Right lobe of liver (tissue), 6 donors: ENCODE measurements at regions not wholly inside any gene's neighbourhood (a gene's known extent, or its start where the extent isn't known, plus 50 kb on each side); places are given as distances from the start of the nearest gene placed in this dataset.

Source experiments
- ATAC-seq, 4 donors: fragments of 200-7000 bp; cut with Tn5 transposase; one replicate each; pipeline ENCODE4 v1.9.1; 2020; ENCODE audit warnings: mild to moderate bottlenecking in 4 of 4, moderate library complexity in 4 of 4
- DNase-seq, 3 donors: peaks; one replicate each; pipeline ENCODE4 v3.0.0-alpha.2; 2020
- H3K27ac ChIP-seq, 3 donors: fragments of 200-600 bp; one replicate each; pipeline ENCODE4 v1.8.0; 2022
- H3K27me3 ChIP-seq, 2 donors: fragments of 200-600 bp; one replicate each; pipeline ENCODE4 v1.8.0; 2022
- H3K36me3 ChIP-seq, 4 donors: fragments of 200-600 bp; sonication (generic) in 1 of 4; one replicate each; pipeline versions ENCODE4 v1.5.1 to v1.8.0; 2017 to 2022; ENCODE audit warnings: control low read depth in 1 of 4
- H3K4me1 ChIP-seq, 4 donors: fragments of 200-600 bp; sonication (generic) in 1 of 4; one replicate each; pipeline versions ENCODE4 v1.5.1 to v1.8.0; 2017 to 2022; ENCODE audit warnings: control low read depth in 1 of 4
- H3K4me3 ChIP-seq, 3 donors: fragments of 200-600 bp; one replicate each; pipeline ENCODE4 v1.8.0; 2022
- H3K9me3 ChIP-seq, 4 donors: fragments of 200-600 bp; sonication (generic) in 1 of 4; one replicate each; pipeline versions ENCODE4 v1.5.1 to v1.8.0; 2017 to 2022; ENCODE audit warnings: control low read depth in 1 of 4
- CTCF ChIP-seq, 4 donors: fragments of 200-600 bp in 3 of 4; fragments of 450-650 bp in 1 of 4; IDR thresholded peaks; one replicate each; pipeline versions ENCODE4 v1.5.1 to v1.8.0; 2016 to 2022; ENCODE audit warnings: antibody characterized with exemption in 4 of 4, mild to moderate bottlenecking in 2 of 4
- POLR2A ChIP-seq: fragments of 450-650 bp; IDR thresholded peaks from one replicate; pipeline ENCODE4 v1.6.1; 2017; ENCODE audit warnings: antibody characterized with exemption, mild to moderate bottlenecking
- WGBS: methylation state at CpG from one replicate; pipeline ENCODE4 v1.1.6; 2018; ENCODE audit warnings: low coverage, low lambda C conversion rate; ENCODE audit not compliant: insufficient coverage; ENCODE audit errors: missing lambda C conversion rate; 5-methylcytosine and 5-hydroxymethylcytosine counted together
- intact Hi-C, 2 donors: fragments of 100-400 bp; cut with DNase I; formaldehyde crosslinking; loops; one replicate each; pipeline versions ENCODE4 v1.11.2 to v1.14.1; 2022
- donor health status: DM: no; HTN: yes; CAD: no.
- donor health status: DM: no; HTN: no; CAD: no.
- donor health status: DM: no; HTN: no; CAD: no.
- donor health status: DM: no; HTN: yes; CAD: no.
- donor health status: DM: no; HTN: yes; CAD: no.

- intact Hi-C loops = no loop called here
Observed at GRCh38 chr7:118368958-118369357, 144.5 kb downstream of the ANKRD7 start.

GRCh38 chr7:118369987-118370386 lies 145.5 kb downstream of the ANKRD7 start:
- ATAC-seq = no peak
- no peak overlapping the region for H3K4me3 ChIP-seq
- 39% methylated on average over 3 of the region's 3 CpGs for WGBS
- TF ChIP-seq POLR2A (no peak), CTCF (IDR thresholded peaks at IDR 0.05) (no peak)
- intact Hi-C loops = no loop called here
- no peaks in the 10 kb centered on the region for H3K27me3 ChIP-seq
- no peaks in the 10 kb centered on the region for H3K9me3 ChIP-seq
- no peak for DNase-seq
- H3K36me3 ChIP-seq = no peaks in the 10 kb centered on the region
- H3K27ac ChIP-seq = no peak overlapping the region
- no peaks in the 10 kb centered on the region for H3K4me1 ChIP-seq

More at GRCh38 chr7:118368958-118369357, 144.5 kb downstream of the ANKRD7 start:
- H3K27me3 ChIP-seq = no peaks in the 10 kb centered on the region
- no peak for TF ChIP-seq POLR2A
- TF ChIP-seq CTCF (IDR thresholded peaks at IDR 0.05) = no peak
- no peak overlapping the region for H3K4me3 ChIP-seq
- H3K27ac ChIP-seq = no peak overlapping the region
- no peaks in the 10 kb centered on the region for H3K4me1 ChIP-seq
- H3K9me3 ChIP-seq = no peaks in the 10 kb centered on the region
- ATAC-seq (no peak), DNase-seq (no peak)
- no peaks in the 10 kb centered on the region for H3K36me3 ChIP-seq

DNA sequence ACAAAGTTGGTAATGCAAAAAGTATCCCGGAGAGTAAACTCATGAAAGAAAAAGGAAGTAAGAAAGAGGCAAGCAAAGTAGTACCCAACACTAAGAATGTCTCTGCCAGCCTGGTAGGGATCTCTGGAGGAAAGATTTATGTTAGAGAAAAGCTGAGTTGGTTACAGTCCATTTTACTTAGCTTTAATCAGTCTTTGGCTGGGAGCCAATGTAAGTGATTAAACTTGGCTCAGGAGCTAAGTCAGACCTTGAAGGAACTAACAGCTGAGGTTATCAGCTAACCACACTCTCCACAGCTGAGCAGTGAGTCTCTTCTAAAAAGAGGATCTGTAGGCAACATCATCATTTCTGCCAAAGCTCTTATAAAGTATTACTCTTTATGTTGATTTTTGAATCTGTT lies 148.0 kb downstream of the ANKRD7 start:
- TF ChIP-seq POLR2A (no peak), CTCF (IDR thresholded peaks at IDR 0.05) (no peak)
- intact Hi-C loops = no loop called here
- DNase-seq = no peak
- no peak for ATAC-seq
- 64% methylated on average over 1 of the region's 1 CpG for WGBS
- no peak overlapping the region for H3K27ac ChIP-seq
- no peak overlapping the region for H3K4me3 ChIP-seq
- H3K4me1 ChIP-seq = no peaks in the 10 kb centered on the region
- no peaks in the 10 kb centered on the region for H3K9me3 ChIP-seq
- no peaks in the 10 kb centered on the region for H3K36me3 ChIP-seq
- H3K27me3 ChIP-seq = no peaks in the 10 kb centered on the region

DNA sequence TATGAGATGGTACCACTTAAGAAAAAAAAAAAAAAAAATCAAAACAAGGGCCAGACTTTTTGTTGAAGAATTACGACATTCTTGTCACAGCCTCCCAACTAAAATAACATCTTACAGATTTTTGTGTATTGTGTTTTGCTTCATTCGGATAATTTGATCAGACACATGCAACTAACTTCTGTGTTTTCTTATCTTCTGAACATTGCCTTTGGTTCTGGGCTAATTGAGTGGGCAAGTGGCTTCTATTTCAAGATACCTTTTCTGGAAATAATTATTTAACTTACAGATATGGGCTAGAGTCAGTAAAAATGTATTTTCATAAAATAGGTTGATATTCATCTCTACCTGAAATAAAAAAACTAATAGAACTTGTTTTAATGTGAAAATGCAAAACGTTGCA lies 165.1 kb downstream of the ANKRD7 start:
- DNase-seq (no peak), ATAC-seq (no peak)
- intact Hi-C loops = no loop called here
- no peaks in the 10 kb centered on the region for H3K36me3 ChIP-seq
- TF ChIP-seq CTCF (IDR thresholded peaks at IDR 0.05) (no peak), POLR2A (no peak)
- 51% methylated on average over 3 of the region's 3 CpGs for WGBS
- H3K9me3 ChIP-seq = no peaks in the 10 kb centered on the region
- H3K4me3 ChIP-seq = no peak overlapping the region
- H3K4me1 ChIP-seq = no peaks in the 10 kb centered on the region
- H3K27me3 ChIP-seq = no peaks in the 10 kb centered on the region
- H3K27ac ChIP-seq = no peak overlapping the region

GRCh38 chr7:118404211-118404610 lies 179.7 kb downstream of the ANKRD7 start:
- H3K27ac ChIP-seq = no peak overlapping the region
- WGBS = 83% methylated on average over 2 of the region's 2 CpGs
- no peak overlapping the region for H3K4me3 ChIP-seq
- intact Hi-C loops = no loop called here
- DNase-seq (no peak), ATAC-seq (no peak)
- H3K27me3 ChIP-seq = no peaks in the 10 kb centered on the region
- TF ChIP-seq CTCF (IDR thresholded peaks at IDR 0.05) (no peak), POLR2A (no peak)
- no peaks in the 10 kb centered on the region for H3K4me1 ChIP-seq
- H3K36me3 ChIP-seq = no peaks in the 10 kb centered on the region
- no peaks in the 10 kb centered on the region for H3K9me3 ChIP-seq
